GM20431 (cell line): ENCODE measurements at regions not wholly inside any gene's neighbourhood (a gene's known extent, or its start where the extent isn't known, plus 50 kb on each side); places are given as distances from the start of the nearest gene placed in this dataset.

Source experiments
- in situ Hi-C: fragments of 300-500 bp; cut with MseI, MboI; formaldehyde crosslinking; loops from one replicate; pipeline ENCODE4 v1.15.0; 2020; ENCODE audit warnings: low sequenced_read_pairs; ENCODE audit not compliant: unreplicated experiment

DNA sequence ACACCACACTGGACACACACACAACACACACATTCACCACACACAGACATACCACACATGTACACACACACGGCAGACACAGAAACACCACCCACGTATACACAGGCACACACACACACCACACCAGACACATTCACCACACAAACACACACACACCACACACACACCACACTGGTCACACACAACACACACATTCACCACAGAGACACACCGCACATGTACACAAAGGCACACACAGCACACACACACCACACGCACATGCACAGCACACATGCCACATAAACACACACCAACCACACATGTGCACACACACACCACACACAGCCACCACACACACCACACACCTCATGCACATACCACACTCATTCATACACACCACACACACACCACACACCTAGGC, 84.2 kb upstream of the PRR5 start:
- in situ Hi-C loops, result no loop called here

DNA sequence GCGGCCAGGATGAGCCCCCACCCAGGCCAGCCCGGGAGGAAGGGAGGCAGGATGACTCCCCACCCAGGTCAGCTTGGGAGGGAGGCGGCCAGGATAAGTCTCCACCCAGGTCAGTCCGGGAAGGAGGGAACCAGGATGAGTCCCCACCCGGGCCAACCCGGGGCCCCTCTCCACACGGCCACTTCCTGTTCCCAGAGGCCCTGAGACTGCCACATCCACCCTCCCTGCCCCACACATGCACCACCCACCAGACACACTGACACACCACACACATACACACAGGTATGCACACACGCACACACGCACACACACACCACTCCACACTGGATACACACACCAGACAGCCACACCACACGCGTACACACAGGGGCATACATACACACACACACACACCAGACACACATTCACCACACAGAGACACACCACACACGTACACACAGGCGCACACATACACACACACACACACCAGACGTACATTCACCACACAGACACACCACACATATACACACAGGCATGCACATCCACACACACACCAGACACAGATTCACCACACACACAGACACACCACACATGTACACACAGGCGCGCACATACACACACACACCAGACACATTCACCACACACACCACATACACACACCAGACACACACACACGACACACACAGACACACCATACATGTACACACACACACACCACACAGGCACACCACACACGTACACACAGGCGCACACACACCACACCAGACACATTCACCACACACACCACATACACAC, 84.9 kb upstream of the PRR5 start:
- in situ Hi-C loops, result no loop called here

DNA sequence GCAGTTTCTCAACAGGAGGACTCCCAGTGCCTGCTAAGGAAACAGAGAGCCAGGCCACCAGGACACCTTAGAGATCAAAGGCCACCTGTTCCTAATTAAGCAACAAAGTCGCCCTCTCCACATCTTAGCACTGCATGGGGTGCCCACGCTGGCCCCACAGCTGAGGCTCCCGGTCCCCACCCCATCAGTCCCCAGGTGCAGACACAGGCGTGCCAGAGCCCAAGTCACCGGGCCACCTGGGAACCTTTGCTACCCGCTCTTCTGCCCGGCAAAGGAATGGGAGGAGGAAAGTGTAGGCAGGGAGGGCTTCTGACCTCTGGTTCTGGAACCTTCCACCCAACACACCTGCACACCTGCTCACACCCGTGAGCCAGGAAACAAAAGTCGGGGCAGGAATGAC, 85.5 kb upstream of the PRR5 start:
- in situ Hi-C loops, result no loop called here

DNA sequence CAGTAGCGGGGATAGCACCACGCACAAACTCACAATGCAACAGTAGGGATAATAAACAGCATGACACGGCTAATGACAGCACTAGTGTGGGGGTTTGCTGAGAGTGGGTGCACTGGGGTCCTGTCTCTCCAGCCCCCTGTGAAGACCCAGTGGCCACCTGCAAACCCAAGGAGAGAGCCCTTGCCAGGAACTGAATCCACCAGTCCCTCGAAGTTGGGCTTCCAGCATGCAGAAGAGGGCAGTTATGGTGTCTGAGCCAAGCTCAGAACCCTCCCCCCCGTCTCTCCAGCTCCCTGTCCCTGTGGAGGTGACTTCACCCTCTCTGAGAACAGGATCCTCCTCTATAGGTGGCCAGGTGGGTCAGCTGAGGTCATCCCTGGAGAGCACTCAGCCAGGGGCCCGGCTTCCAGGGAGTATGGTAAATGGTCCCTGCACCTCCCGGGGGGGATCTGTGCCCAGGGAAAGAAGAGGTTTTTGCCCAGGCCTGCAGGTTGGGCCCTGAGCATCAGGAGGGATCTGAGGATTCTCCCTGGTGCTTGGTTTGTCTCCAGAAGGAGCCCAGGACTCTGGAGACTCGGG, 86.3 kb upstream of the PRR5 start:
- in situ Hi-C loops, result no loop called here

DNA sequence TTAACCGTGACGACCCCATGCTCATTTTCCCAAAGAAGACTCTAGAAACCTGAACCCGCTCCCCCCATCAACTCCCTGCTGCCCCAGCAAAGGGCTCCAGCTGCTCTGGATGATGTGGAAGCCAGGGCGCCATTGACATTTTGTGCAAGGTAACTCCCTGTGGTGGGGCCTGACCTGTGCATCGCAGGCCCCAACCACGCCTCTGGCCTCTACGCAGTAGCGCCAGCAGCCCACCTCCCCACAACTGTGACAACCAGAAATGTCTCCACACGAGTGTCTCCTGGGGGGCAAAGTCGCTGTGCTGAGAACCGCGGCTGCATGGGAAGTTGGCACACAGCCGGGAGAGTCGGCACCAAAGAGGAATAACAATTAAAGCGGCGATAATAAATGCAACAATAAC, 86.9 kb upstream of the PRR5 start:
- in situ Hi-C loops, result no loop called here

DNA sequence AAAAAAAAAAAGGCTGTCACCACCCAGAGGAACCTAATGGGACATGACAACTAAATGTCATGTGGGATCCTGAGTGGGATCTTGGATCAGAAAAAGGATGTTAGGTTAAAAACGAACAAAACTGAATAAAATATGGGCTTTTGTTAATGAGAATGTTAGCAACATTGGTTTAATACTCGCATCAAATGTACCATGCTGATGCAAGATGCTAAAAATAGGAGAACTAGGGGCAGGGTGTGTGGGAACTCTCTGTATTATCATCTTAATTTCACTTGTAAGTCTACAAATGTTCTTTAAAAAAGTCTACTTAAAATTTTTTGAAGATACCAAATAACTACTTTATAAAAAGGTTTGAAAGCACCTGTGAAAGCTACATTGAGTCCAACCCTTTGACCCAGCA, 88.8 kb upstream of the PRR5 start:
- in situ Hi-C loops, result no loop called here

DNA sequence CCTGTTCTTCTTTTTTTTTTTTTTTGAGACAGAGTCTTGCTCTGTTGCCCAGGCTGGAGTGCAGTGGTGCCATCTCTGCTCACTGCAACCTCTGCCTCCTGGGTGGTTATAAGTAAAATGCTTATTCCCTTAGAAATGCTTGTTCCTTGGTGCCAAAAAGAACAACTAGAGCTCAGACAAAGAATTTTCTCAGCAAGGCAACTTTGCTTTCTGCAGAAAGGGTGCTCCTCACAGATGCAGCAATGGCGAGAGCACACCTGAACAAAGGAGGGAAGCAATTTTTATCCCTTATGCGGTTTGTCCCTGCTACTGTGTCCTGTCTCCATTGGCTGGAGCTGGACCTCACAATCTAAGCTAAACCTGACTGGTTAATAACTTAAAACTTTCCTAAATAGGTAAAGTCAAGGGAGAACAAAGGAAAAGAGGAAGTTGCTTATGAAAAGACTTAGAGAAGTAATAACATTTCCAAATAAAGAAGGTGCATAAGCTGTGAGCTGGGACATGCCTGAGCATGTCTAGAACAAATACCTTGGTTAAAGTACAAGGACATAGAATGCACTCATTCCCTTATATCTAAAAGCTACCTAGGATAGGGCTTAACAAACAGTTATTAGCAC, 90.0 kb upstream of the PRR5 start:
- in situ Hi-C loops, result no loop called here

DNA sequence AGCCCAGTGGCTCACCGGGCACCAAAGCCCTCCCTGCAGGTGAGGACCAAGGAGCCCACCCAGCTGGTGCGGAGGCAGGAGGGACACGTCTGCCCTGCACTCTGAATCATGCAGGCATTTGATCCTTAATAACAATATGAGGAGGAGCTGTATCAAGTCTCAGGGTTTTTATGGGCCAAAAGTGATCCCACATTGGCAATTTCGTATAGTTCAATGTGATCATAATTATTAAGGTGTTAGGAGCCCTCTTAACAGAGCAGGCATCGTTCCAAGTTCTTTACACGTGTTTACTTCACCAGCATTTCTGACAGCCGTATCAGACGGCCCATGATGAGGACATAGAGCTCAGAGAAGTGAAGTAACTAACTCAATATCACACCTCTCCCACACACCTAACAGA, 91.9 kb upstream of the PRR5 start:
- in situ Hi-C loops, result no loop called here

DNA sequence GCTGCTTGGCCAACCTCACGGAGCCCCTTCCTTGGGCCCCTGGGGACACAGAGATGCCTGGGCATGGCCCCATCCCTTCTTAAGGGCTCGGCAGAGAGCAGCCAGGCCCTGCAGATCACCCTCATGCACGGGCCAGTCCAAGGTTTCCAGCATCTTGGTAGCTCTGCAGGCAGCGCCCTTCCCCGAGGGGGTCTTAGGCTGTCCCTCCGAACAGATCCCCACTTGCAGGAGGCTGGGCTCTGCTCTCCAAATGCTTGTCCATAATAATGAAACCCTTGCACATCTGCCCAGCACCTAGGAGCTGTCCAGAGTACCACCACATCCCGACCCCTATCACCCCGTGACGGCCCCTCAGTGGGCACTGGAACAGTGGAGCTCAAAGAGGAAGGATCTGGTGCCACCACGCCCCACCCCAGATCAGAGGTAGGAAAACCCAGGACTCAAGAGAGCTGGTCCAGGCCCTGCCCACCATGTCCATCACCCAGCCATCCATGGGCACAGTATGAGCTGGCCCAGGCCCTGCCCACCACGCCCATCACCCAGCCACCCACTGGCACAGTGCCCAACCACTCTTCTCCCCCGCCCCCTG, 92.5 kb upstream of the PRR5 start:
- in situ Hi-C loops, result no loop called here

DNA sequence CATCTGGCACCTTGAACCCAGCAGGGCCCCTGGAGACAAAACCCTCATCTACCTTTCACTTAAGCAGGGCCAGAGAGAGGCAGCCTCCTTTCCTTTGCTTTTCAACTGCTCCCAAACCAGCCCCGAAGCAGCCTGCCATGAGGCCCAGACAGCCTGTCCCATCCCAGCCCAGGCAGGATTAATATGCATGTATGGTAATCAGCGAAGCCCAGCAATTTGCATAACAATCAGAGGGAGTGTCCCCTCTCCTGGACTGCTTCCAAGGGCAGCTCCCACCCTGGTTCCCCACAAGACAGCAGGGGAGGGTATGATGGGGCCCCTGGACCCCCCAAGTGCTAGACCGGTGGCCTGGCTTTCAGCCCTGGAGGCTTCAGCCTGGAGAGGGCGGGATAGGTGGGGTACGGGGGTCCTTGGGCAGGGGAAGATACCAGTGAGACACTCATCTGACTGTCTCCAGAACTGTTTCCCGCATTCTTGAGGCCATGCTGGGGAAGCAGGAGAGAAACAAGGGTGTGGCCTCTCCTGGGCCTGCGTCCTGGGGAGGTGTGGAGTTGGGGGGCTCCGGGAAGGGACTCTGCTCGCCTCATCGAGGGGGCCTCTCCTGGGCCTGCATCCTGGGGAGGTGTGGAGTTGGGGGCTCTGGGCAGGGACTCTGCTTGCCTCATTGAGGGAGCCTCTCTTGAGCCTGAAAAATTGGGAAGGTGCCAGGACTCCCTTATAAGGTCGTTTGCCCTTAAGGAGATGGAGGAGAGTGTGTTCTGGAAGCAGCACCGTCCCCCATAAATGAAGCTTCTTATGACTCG, 93.2 kb upstream of the PRR5 start:
- in situ Hi-C loops, result no loop called here

DNA sequence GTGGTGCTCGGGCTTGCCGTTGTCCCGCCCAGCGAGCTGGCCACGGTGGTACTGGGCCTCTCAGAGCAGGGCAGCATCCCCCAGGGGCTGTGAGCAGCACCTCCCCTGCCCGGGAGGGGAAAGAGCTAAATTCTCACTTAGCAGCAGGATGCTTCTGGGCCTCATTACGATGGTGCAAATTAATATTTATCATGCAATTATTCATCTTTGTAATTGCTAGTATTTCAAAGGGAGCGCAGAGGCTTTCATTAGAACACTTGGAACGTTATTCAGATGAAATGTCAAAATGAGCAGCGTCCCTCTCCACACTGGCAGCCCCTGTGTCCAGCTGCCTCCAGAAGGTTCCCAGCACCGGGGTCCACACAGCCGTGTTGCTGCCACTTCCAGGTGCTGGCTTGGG, 95.9 kb upstream of the PRR5 start:
- in situ Hi-C loops, result no loop called here

DNA sequence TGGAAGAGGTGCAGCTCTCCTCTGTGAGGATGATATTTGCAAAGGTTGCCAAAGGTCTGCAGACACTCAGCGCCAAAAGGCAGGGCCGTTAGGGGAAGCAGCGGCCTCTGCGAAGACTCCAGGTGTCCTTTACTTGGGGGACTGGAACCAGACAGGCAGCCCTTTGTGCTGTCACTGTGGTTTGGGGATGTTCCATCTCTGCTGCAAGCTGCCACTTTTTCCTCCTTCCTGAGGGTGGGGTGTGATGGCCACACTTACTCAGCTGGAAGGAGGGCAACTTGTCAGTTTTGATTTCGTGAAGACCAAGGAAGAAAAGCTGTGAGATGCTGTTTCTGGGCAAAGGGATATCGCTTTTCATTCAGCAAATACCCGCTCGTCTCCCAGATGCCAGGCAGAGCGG, 96.5 kb upstream of the PRR5 start:
- in situ Hi-C loops, result no loop called here

DNA sequence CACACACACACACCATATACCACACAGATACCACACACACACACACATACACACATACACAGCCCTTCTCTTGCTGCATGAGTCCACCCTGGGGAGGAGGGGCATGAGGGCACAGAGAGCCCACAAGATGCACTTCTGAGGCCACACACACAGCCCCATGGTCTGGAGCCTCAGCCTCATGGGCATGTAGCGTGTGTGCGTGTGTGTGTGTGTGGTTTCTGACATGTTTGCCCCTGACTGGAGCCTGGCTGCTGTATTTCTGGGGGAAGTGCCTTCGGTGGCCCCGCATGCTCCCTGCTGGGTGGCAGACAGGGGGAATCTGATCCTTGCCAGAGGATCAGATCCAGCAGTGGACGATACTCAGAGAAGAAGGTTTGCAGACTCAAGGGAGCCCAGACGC, 97.0 kb upstream of the PRR5 start:
- in situ Hi-C loops, result no loop called here

DNA sequence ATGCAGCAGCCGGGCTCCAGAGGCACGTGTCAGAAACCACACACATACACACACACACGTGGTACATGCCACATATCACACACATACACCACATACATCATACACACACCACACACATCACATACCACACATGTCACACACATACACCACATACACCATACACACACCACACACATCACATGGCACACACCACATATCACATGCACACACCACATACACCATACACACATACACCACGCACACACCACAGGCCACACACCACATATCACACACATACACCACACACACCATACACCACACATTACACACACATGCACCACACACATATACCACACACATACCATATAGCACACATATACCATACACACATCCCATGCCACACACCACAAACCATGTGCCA, 97.5 kb upstream of the PRR5 start:
- in situ Hi-C loops, result no loop called here

DNA sequence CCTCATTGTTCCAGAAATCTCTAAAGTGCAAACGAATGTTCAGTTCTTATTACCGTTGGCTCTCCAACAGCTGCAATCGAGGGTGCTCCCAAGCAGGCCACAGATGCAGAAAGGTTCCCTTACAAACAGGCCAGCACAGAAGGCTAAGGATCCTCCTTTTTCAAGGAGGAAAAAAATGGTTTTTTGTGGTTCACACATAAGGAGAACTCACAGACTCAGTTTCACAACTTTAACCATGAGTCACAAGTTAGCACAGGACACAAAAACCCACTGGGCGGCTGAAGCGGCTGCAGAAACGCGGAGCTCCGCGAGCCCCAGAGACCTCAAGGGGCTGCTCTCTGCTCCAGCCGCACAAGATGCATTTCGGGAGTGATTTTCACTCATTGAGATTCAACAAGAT, 98.2 kb upstream of the PRR5 start:
- in situ Hi-C loops, result no loop called here

DNA sequence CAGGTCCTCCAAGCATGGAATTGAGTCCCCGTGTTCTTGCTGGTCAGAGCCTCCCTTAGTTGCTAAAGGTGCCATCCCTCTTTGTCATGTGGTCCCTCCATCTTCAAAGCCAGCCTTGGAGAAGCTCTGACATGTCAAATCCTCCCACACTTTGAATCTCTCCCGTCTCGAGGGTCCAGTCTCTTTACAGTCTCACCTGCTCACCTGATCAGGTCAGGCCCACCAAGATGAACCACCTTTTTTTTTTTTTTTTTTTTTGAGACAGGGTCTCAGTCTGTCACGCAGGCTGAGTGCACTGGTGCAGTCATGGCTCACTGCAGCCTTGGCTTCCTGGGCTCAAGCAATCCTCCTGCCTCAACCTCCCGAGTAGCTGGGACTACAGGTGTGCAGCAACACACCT, 100.3 kb upstream of the PRR5 start:
- in situ Hi-C loops, result no loop called here

DNA sequence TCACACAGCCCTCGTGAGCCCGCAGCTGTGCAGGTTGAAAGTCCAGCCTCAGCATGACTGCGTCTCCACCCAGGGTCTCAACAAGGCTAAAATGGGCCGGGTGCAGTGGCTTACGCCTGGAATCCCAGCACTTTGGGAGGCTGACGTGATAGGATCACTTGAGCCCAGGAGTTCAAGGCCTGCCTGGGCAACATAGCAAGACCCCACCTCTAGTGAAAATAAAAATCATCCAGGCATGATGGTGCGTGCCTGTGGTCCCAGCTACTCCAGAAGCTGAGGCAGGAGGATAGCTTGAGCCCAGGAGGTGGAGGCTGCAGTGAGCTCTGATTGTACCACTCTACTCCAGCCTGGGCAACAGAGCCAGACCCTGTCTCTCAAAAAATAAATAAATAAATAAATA, 100.8 kb upstream of the PRR5 start:
- in situ Hi-C loops, result no loop called here

DNA sequence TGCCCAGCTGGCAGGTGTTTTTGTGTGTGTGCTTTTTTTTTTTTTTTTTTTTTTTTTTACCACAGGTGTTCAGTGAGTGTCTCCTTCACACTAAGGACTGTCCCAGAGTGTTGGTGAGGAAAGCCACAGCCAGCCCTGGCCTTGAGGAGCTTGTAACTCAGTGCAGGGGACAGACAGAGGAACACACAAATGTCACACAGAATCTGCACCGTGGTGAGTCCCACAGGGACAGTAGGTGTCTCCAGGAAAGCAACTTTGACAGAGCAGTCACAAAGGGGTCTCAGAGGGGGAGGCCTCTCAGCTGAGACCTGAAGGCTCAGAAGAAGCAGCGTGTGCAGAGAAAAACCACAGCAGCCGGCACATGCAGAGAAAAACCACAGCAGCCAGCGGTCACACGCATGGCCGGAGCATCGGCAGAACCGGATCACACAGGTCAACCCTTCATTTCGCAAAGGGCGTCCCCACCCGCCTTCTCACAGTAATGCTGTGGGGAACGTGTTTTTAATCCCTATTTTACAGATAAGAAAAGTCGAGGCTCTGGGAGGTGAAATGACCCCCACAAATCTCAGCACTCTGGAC, 101.7 kb upstream of the PRR5 start:
- in situ Hi-C loops, result no loop called here

DNA sequence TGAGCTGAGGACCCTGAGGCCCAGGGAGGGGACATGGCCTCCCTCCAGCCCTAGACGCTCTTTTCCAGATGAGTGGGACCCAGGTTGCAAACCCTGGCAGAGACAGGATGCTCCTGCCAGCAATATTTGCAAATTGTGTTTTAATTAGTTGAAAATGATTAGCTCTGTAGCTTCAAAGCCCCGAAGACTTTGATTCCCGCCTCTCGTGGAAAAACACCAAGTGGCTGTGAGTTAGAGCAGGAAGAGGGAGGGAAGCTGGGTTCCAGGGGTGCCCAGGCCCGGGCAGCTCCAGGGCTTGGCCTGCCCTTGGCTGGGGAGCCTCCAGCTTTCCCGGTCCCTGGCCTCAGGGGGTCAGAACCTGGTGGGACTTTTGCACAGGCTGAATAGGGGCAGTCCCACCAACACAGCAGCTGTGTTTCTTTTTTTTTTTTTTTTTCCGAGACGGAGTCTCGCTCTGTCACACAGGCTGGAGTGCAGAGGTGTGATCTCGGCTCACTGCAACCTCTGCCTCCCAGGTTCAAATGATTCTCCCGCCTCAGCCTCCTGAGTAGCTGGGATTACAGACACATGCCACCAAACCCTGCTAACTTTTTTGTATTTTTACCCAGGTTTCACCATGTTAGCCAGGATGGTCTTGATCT, 101.6 kb upstream of the RTL6 start:
- in situ Hi-C loops, result no loop called here

DNA sequence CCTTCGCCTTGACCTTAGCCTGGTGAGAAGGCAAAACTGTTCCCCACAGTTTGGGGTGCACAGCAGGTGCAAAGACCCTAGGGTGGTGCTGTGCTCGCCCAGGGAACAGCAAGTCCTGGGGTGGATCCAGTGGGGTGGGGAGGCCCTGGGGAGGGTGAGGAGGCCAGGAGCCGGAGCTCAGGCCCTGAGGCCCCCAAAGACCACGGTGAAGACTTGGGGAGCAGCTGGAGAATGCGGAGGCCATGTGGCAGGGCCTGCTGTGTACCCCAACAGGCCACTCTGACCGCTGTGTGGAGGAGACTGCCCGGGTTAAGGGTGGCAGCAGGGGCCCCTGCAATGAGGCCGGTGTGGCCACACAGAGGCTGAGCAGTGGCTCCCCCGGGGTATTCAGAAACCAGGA, 101.1 kb upstream of the RTL6 start:
- in situ Hi-C loops, result no loop called here
